GM21737 (cell line): ENCODE measurements at regions not wholly inside any gene's neighbourhood (a gene's known extent, or its start where the extent isn't known, plus 50 kb on each side); places are given as distances from the start of the nearest gene placed in this dataset.
"Not testable (repeated sequence)": the region's sequence is repeated elsewhere in the genome, so short reads cannot be mapped to it uniquely, and the experiment has no call there.

Source experiments
- ATAC-seq: cut with Tn5 transposase; IDR thresholded peaks from one replicate; pipeline ENCODE4 v1.9.1; 2021; ENCODE audit warnings: mild to moderate bottlenecking, moderate library complexity; ENCODE audit not compliant: unreplicated experiment

DNA sequence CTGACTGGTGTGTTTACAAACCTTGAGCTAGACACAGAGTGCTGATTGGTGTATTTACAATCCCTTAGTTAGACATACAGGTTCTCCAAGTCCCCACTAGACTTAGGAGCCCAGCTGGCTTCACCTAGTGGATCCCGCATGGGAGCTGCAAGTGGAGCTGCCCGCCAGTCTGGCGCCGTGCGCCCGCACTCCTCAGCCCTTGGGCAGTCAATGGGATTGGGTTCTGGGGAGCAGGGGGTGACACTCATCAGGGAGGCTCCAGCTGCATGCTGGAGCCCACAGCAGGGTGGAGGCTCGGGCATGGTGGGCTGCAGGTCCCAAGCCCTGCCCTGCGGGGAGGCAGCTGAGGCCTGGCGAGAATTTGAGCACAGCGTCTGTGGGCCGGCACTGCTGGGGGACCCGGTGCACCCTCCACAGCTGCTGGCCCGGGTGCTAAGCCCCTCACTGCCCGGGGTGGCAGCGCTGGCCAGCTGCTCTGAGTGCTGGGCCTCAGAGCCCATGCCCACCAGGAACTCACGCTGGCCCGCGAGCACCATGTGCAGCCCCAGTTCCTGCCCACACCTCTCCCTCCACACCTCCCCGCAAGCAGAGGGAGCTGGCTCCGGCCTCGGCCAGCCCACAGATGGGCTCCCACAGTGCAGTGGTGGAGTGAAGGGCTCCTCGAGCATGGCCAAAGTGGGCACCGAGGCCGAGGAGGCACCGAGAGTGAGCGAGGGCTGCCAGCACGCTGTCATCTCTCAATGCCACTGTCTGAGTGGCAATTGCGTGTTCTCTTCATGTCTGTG is 290.6 kb upstream of the RGPD4 start:
- ATAC-seq = not testable (repeated sequence)

DNA sequence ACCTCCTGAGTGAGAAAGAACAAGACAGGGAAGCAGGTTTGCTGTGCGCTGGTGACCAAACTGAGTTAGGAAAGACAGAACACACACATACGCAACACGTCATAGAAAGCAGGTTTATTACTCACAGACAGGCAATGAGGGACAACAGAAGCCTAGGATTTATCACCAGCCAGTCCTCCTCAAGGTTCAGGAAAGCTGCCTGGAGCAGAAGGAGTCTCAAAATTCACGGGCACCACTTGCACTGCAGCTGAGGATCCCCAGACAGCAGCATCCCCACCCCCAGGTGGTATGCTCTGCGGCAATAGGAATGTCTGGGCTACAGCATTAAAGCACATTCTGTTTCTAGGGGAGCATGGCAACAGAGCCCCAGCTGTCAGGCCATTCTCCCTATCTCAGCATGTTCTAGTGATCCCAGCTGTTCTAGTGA is 284.4 kb upstream of the RGPD4 start:
- ATAC-seq = no peak

DNA sequence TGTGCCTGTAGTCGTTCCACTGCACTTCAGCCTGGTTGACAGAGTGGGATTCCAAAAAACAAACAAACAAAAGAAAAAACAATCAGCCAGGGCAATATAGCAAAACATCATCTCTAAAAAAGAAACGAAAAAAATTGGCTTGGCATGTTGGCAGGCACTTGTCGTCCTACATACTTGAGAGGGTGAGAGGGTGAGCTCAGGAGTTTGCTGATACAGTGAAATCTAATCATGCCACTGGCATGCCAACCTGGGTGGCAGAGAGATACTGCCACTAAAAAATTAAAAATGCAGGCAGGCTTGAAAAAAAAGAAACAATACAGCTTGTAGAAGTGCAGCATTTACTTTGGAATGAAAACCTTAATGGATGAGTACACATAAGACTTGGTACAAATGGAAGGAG is 282.9 kb upstream of the RGPD4 start:
- no peak for ATAC-seq

DNA sequence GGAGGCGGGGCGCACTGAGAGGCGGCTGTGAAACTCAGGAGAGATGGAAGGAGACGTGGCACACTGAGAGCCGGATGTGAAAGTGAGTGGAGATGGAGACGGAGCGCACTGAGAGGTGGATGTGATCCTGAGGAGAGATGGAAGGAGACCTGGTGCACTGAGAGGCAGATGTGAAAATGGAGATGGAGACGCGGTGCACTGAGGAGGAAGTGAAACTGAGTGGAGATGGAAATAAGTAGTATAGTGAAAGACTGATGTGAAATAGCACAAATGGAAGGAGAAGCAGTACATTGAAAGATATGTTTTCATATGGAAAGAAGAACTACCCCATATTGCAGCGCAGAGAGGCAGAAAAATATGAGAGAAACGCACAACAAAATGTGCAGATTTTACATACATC is 281.6 kb upstream of the RGPD4 start:
- no peak for ATAC-seq

DNA sequence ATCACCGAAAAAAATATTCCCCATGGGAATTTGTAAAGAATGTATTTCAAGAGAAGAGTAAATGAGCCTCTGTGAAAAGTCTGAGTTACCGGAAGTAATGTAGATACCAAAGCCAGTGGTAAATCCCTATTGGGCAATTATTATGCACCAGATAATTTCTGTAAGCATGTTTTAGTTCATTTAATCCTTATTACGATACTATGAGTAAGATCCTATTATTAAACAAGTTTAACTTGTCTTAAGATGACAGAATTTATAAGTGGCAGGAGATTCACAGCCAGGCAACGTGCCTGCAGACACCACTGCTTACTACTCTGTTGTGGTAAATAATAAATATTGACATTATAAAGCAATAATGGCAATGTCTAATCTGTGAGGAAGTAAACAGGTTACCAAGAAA is 280.8 kb upstream of the RGPD4 start:
- no peak for ATAC-seq

DNA sequence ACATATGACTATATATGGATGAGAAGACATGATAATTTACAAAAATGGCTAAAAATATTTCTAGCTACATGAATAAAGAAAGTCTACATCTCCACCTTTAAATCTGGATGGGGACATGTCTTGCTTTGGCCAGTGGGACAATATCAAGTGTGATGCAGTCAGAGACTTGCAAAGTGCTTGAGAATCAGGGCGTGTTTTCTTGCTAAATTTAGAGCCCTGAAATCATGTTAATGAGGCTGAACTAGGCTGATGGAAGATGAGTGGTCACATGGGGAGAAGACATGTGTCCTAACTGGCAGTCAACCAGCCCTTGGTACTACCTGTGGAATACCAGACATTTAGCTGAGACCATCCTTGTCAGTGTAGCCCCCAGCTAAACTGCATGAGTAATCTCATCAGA is 278.5 kb upstream of the RGPD4 start:
- ATAC-seq = no peak

DNA sequence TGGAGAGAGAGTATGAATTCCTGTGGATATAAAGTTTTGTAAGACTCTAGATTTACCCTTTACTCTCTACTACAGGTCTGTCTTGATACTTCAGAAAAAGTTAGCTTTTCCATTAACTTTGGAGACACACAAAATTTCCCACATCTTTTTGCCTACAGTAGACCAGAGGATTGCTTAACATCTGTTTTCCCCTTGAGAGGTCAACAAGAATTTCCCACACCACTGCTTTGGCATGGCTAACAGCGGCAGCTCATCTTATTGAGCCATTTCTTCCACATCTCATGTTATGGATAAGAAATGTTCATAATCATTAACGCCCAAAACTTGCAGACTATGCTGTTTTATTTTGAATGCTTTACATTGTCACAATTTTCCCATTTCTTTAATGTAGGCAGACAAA is 273.6 kb upstream of the RGPD4 start:
- no peak for ATAC-seq

DNA sequence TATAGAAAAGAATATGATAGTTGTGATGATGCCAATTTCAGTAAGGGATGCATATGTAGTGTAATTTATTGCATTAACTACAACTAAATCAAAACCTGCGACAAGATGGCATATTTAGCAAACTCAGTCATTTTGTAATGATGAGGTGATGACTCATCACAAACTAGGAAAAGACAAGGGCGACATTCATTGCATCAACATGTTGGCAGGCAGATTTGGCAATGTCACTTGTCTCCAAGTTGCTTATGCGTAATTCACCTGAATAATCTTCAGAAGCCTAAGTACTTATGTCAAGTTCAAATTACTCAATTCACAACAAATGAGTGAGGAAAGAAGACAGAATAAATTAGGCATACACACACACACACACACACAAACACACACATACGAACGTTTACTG is 273.2 kb upstream of the RGPD4 start:
- ATAC-seq = no peak

DNA sequence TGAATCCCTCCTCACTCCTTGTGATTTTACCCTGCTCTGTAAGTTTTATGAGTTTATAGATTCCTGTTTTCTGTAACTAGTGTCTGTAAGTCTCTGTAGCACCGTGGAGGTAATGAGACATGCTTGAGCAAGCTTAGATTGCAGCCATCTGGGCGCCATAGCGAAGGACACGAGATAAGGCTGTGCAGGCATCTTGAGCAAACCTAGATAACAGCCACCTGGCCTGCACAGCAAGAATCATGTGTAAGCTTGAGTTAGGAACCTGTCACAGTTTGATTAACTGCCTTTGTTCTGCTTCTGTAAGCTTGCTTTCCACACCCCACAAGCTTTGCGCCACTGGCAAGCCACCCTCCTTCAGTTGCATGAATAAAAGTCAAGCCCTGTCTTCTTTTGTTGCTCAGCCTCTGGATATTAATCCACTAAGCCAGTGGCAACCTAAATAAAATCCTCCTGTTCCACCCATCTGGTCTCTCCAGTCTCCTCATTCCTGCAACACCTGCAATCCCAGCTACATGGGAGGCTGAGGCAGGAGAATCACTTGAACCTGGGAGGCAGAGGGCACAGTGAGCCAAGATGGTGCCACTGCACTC is 270.6 kb upstream of the RGPD4 start:
- ATAC-seq = no peak

DNA sequence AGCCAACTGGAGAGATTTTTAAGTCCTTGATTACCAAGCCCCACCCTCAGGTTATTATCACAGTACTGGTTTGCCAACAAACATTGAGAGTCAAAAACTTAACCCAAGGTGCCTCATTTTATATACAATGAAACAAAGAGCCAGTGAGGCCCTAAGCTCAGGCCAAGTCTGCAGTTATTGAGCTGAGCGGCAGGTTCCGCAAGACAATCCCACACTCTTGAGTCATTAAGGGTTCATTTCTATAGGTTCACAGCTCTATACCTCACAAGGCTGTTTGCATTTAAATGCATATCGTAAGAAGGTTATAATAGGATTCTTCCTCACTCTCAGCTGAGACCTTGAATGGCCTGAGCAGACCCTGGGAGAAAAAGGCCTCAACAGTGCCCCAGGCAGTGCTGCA is 268.4 kb upstream of the RGPD4 start:
- ATAC-seq = no peak

DNA sequence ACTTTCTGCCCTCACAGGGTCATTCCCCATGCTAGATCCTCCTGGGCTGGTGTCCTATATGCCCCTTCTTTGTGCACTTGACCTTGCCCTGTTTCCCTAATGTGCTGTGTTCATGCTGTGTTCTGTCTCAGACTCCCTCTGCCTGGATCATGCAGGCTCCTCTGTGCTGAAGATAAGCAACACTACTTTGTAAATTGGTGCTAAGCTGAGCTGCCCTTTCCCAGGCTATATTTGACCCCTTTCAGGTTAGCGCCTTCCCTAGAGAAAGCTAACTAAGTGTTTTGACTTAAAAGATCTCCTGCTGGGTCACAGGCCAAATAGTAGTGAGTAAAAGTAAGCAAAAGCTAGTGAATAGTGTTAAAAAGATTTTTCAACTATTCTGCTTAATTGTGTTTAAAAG is 257.2 kb upstream of the RGPD4 start:
- ATAC-seq = no peak

DNA sequence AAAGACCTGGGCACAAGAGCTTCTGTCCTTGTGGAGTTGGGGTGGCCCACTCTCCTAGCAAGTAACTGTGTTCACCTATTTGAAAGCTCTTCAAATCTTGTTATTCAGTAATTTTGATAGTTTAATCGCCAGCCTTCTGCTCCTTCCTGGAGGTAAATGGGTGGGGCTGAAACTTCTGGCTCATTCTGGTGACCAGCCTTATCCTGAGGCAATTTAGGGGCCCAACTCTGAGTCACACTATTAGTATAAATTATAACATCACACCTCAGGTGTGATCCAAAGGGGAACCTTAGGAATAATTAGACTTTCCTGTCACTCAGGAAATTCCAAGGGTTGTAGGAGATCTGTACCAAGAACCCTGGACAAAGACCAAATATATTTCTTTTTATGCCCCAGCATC is 255.8 kb upstream of the RGPD4 start:
- ATAC-seq = no peak

DNA sequence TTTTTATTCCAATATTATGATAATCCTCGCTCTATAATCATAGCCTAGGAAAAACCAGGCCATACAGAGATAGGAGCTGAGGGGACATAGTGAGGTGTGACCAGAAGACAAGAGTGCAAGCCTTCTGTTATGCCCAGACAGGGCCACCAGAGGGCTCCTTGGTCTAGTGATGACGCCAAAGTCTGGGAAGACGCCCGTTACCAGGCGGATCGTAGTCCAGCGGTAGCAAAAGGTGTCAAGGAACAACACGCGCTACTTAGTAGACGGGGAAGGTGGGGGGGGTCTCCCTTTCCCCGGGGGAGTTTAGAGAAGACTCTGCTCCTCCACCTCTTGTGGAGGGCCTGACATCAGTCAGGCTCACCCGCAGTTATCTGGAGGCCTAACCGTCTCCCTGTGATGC is 253.8 kb upstream of the RGPD4 start:
- ATAC-seq = not testable (repeated sequence)

DNA sequence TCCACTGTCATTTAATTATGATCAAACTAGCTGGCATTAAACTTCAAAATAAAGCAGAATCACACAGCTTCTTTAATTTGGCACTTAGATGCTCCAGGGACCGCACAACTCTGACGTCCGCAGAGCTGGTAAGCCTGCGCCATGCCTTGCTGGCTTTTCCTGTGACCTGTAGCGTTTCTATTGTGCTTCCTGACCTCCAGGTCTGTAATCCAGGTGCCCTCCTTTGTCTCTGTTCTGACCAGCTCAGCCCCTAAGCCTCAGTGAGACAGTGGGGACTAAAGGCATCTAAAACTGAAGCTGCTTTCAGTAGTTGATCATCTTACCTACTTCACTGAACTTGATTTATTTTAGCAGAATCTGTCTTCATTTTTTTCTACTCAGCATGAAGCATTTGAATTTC is 249.7 kb upstream of the RGPD4 start:
- no peak for ATAC-seq

DNA sequence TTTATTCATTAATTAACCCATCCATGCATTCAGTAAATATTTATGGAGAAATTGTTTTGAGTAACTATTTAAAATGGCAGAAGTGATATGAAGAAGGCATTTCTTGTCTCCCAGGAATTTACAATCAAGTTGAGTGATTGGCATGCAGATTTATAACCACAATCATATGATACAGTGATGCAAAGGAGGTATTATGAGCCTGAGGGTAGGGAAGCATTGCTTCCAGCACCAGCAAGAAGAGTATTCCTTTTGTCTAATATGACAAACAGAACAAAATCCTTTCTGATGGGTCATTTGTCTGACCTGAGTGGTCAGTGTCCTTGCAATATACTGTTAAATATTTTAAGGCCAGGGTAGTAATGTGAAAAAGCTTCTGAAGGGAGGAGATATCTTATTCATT is 244.2 kb upstream of the RGPD4 start:
- no peak for ATAC-seq

DNA sequence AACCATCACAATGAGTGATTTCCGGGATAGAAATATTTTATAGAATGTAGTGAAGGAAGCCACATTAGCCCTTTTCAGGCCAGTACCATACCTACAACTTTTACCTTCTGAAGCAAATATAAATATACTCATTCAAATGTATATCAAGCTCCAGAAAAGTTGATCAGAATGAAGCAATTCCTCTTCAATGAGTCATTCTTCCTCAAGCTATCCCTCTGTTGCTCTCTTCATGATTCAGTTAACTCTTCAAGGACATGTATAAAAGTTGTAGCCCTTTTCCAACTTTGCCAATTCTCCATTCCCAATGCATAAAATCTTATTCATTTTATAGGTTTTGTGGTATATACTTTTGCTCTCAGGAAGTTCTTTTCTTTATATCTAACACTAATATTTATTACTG is 242.1 kb upstream of the RGPD4 start:
- ATAC-seq = no peak

DNA sequence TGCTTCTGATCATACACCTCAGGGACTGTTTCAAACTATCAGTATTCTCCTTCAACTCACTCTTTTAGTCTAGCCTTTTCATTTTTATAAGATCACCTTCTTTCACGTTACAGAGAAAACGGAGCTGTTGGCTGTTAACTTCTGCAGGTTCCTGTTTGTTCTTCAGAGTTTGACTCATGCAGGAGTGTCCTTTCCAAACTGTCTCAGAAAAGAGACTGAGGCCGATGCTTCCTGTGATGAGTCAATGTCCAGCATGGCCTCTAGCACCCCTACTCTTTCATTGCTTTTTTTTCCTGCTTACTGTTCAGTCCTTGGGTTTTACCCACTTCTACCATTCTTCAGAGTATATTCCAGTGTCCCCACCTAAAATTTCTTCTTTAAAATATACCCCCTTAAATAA is 240.8 kb upstream of the RGPD4 start:
- ATAC-seq = no peak

DNA sequence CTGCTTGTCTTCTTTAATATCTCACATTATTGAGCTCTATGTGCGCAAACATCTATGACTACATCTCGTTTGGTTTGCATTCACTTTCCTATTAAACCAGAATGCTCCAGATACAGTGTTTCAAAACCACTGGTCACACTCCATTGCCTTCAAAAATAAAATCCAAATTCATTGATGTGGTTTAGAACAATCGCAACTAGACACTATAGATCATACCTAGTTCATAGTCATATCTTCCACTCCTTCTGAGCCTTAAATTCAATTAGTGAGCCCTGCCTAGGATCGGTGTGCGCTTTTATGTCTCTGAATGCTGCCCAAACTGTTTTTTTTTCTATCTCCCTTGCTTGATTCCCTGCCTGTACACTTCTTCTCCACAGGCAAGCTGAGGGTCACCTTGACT is 238.5 kb upstream of the RGPD4 start:
- ATAC-seq = no peak

DNA sequence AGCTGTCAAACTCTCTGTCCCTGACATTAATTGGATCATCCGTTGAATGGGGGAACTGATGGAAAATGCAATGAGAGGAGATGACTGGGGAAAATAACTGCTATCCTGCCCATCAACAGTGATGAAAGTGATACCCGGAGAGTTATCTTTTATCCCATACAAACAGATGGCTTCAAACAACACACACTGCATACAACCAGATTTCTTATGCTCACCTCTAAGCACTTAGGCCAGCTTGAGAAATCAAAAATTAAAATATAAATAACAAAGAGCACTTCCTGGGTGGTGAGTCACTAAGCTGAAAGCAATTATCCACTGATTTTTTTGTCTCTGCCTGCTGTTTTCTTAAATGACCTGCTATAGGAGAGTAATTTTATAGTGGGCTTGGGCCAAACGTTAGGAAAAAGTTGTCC is 237.6 kb upstream of the RGPD4 start:
- no peak for ATAC-seq

DNA sequence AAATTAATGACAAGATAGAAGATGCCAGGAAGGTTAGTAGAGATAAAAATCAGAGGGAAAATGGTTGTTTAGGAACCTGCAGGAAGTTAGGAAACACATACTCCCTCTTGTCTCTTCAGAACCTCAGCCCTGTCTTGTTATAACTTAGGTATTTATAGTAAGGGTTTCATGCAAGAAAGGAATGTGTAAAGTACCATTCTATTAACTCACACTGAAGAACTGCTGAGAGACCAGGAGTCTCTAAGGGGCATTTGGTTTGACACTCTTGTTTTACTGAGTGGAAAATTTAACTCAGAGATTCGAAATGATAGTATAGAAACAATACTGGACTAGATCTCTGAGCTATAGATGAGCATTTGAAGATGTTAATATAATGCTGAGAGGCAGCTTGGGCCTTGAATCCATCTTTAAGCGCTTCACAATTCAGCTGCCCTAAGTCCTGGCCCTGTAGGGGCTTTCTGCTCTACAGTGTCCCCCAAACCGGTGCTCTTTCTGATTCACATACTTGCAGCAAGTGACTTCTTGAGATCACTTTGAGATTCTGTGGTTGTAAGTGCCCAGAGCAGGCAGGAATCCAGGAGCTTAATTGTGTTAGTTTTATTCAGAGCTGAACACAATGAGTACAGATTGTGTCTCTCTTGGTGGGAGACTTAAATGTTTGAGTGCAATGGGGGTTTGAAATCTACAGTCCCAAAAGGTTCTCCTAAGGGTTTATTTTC is 235.0 kb upstream of the RGPD4 start:
- no peak for ATAC-seq

DNA sequence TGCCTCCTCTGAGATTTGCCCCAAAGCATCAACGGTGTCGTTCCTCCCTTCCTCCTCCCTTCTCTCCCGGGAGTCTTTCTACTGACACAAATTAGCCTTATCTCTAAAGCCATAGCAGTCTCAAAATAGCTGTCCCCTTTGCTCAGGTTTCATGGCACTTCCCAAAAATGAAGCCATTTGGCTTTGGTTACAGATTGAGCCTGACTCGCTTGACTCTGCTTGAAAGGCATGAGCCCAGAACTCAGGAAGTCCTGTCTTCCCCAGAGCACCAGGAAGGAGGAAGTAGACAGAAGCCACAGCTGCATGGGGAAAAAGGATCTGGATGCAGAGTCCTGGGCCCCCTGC is 234.4 kb upstream of the RGPD4 start:
- ATAC-seq = no peak

DNA sequence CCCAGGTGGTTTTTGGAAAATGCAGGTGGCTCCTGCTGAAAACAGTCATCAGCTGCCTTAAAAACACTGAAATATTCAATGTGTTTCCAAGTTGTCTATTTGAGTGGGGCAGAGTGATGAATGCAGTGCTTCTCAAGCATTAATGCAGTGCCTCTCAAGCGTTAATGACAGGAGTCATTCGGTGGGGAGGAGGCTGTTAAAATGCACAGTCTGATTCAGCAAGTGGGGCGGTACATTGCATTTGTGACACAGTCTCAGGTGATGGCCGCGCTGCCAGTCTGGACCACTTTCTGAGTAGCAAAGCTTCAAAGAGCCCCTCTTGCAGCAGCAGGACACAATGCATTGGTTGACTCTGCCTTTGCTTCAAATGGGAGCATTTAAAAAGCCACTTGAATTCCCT is 231.4 kb upstream of the RGPD4 start:
- ATAC-seq = no peak
